Omental fat pad (tissue), 3 donors: ENCODE measurements at regions not wholly inside any gene's neighbourhood (a gene's known extent, or its start where the extent isn't known, plus 50 kb on each side); places are given as distances from the start of the nearest gene placed in this dataset.

Experiments
- ATAC-seq: fragments of 150-250 bp; one replicate; pipeline ENCODE4 v1.9.1; 2016; ENCODE audit warnings: mild to moderate bottlenecking, moderate library complexity; ENCODE audit not compliant: low FRiP score
- DNase-seq: peaks from one replicate; pipeline ENCODE4 v3.0.0-alpha.2; 2019; ENCODE audit warnings: low spot score
- CTCF ChIP-seq, 3 donors: fragments of 450-650 bp; IDR thresholded peaks; one replicate each; pipeline ENCODE4 v1.5.1; 2016 to 2017; ENCODE audit warnings: antibody characterized with exemption in 3 of 3, mild to moderate bottlenecking in 3 of 3, moderate library complexity in 2 of 3

GRCh38 chr4:22986262-22986661 is 293.5 kb downstream of the GBA3 start:
- no peak for TF ChIP-seq CTCF (IDR thresholded peaks at IDR 0.05)
- ATAC-seq = no peak
- DNase-seq = no peak

DNA sequence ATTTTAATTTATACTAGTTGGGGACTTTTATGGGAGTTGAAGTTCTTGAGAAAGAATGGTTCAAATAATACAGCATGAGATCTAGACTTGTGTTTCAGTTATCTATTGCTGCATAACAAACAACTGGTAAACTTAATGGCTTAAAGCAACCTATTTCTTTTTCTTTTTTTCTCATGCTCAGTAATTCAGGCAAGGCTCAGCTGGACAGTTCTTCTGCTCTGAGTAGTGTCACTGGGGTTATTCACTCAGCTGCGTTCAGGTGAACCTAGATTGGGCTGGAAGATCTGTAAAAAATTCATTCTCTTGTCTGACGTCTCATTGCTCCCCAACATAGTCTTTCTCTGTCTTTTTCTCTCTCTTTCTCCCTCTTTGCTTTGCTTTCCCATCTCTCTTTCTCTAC is 291.7 kb downstream of the GBA3 start:
- DNase-seq (no peak), ATAC-seq (no peak)
- TF ChIP-seq CTCF (IDR thresholded peaks at IDR 0.05) = no peak

- DNase-seq = no peak
- no peak for TF ChIP-seq CTCF (IDR thresholded peaks at IDR 0.05)
- ATAC-seq = no peak
Measured at GRCh38 chr4:22978656-22979055, 285.9 kb downstream of the GBA3 start.

DNA sequence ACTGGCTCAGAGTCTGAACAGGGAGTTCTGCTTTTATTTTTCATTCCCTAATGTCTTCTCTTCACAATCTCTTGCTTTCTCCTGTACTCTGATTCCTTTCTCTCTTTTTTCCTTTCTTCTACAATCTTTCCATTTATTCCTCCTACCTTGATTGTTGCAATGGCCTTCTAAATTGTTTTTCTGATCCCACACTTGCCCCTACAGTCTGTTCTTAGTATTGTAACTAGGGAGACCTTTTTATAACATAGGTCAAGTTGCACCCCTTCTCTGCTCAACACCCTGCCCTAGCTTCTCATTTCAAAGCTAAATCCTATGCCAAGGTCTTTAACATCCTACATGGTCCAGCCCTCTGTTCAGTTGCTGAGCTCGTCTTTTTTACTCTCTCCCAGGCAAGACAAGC is 277.9 kb downstream of the GBA3 start:
- no peak for ATAC-seq
- TF ChIP-seq CTCF (IDR thresholded peaks at IDR 0.05) = no peak
- no peak for DNase-seq

DNA sequence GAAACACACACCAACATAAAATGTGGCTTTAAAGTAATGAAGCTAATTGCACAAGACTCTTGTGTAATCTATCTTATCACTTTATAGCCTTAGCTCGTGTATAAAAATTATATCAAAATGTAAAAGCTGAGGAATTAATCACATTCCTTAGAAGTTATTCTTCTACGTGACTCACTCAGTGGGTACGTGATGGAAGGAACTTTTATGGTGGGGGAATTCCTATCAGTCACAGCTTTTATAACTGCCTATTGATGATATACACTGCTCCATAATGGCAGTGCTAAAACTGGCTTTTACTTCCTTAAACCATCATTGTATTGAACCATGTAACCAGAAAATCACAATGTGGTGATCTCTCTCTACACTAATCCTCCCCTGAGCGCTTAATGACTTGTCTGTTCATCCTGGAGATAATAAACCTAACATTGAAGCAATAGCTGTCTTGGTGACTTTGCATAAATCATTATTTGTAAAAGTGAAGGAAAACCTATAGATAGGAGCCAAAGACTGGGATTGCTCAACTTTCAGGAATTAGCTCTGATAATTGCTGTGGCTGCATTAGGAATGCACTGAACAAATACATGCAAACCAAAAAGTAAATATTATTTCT is 276.7 kb downstream of the GBA3 start:
- no peak for TF ChIP-seq CTCF (IDR thresholded peaks at IDR 0.05)
- DNase-seq (no peak), ATAC-seq (no peak)

DNA sequence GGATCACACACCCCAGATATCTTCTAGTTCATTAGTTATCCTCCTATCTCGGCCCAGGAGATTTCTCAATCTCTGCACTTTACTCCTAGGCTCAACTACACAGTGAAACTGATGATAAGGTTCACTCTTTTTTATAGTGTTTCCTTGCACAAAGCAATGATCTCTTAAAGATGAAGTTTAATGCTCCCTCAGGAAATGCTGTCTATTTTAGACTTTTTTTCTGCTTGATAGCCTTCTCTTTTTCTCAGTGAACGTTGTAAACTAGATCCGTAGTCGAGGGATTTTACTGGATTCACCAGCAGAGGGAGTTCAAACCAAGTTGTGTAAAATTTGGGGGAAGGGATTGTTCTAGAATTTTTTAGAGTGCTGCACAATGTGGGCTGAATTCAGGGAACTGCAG is 269.6 kb downstream of the GBA3 start:
- DNase-seq (no peak), ATAC-seq (no peak)
- no peak for TF ChIP-seq CTCF (IDR thresholded peaks at IDR 0.05)

DNA sequence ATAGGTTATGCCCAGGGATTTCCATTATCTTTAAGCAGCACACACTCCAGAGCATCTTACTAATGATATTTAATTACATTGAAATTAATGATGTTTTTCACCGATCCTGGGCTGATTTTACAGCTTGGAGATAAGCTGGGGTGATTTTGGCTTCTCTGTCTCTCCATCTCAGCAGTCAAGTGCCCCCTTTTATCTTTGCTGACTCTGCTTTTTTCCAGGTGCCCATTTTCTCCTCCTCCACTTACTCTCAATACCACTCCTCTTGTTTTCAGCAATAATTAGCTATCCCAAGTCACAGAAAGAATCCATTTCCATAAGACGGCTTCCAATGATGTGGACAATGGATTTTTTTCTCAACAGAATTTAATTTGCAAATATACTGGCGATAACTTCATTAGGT is 266.7 kb downstream of the GBA3 start:
- DNase-seq (no peak), ATAC-seq (no peak)
- TF ChIP-seq CTCF (IDR thresholded peaks at IDR 0.05) = no peak
